ENCODE measurements at regions not wholly inside any gene's neighbourhood (a gene's known extent, or its start where the extent isn't known, plus 50 kb on each side); places are given as distances from the start of the nearest gene placed in this dataset.
A peak's percentile ranks its signal among the peaks of the same experiment; 100 is the strongest.
"Not testable (repeated sequence)": the region's sequence is repeated elsewhere in the genome, so short reads cannot be mapped to it uniquely, and the experiment has no call there.

DNA sequence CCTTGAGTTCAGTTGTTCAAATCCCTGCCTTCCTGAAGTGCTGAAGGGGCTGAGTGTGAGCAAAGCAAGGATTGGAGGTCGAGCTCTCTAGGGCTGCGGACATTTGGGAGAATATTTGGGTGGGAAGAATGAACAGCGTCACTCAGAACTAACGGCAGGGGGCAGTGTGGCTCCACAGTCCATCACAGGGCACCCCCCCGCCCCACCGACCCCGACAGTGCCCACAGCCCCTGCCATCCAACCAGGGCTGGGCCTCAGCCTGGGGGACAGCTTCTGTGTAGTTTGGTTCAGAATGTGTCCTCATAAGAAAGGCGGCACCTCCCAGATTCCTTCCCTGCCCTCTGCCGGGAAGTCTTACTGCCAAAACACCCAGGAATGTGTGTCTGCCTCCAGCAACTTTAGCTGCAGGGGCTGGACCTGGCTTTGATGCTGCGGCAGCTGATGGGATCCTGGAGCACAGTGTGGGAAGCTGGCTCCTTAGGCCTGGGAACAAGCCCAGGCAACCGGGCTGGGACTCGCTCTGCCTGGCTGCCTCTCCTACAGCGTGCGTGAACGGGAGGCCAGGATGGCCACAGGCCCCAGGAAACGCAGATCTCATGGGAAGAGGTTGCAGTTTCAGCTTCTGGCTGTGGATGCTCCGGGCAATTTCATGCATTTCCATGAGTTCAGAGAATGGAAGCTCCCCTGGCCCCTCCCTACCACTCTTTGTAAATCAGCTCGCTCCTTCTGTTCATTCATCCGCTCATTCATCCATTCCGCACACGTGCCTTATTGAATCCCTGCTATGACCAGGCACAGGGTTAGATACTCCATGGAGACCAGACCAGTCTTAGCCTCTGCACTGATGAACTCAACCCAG, 104.9 kb upstream of the TMPRSS2 start:
- Mint-ChIP-seq H3K36me3 (ENCODE audit: low read depth) (no peaks in the 10 kb centered on the region), H3K4me1 (peaks cover 26% of the 10 kb centered on the region), H3K27me3 (ENCODE audit: low read depth, poor library complexity) (peaks cover 21% of the 10 kb centered on the region), H3K9me3 (no peaks in the 10 kb centered on the region), H3K27ac (no peak overlapping the region), H3K4me3 (no peak overlapping the region)
- DNase-seq, result peak; percentile 86
- TF ChIP-seq, protein P1, sequence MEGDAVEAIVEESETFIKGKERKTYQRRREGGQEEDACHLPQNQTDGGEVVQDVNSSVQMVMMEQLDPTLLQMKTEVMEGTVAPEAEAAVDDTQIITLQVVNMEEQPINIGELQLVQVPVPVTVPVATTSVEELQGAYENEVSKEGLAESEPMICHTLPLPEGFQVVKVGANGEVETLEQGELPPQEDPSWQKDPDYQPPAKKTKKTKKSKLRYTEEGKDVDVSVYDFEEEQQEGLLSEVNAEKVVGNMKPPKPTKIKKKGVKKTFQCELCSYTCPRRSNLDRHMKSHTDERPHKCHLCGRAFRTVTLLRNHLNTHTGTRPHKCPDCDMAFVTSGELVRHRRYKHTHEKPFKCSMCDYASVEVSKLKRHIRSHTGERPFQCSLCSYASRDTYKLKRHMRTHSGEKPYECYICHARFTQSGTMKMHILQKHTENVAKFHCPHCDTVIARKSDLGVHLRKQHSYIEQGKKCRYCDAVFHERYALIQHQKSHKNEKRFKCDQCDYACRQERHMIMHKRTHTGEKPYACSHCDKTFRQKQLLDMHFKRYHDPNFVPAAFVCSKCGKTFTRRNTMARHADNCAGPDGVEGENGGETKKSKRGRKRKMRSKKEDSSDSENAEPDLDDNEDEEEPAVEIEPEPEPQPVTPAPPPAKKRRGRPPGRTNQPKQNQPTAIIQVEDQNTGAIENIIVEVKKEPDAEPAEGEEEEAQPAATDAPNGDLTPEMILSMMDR (IDR thresholded peaks at IDR 0.05), result peak; percentile 77

DNA sequence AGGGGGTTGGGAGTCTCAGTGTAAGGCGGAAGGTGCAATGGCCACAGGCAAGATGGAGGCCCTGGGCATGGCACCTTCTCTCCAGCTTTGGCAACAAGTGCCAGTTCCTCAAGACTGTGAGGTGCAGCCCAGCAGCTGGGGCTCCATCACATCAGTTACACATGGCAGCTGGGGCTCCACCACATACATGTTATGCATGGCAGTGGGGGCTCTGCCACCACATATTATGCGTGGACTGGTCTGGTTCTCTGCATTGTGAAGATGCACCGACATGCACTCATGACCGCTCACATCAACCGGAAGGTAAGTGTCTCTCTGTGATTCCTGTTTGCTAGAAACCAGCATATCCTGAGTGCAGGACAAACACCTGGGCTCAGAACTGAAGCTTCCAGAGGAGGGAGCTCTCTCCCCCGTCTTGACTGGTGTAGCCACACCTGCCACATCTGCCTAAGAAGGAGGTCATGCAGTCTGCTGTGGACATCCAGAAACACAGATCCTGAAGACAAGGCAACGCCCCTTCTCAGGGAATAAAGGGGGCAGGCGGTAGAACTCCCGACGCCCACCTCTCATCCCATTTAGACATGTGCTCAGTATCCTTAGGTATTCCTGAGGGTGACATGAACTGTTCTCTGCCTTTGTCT, 104.1 kb upstream of the TMPRSS2 start:
- H3K36me3 Mint-ChIP-seq (ENCODE audit: low read depth), result no peaks in the 10 kb centered on the region
- H3K4me1 Mint-ChIP-seq, result peaks cover 26% of the 10 kb centered on the region
- no peak for DNase-seq
- TF ChIP-seq, protein P1 (IDR thresholded peaks at IDR 0.05), result no peak
- H3K9me3 Mint-ChIP-seq, result no peaks in the 10 kb centered on the region
- peaks cover 21% of the 10 kb centered on the region for H3K27me3 Mint-ChIP-seq (ENCODE audit: low read depth, poor library complexity)
- H3K4me3 Mint-ChIP-seq, result no peak overlapping the region
- no peak overlapping the region for H3K27ac Mint-ChIP-seq

DNA sequence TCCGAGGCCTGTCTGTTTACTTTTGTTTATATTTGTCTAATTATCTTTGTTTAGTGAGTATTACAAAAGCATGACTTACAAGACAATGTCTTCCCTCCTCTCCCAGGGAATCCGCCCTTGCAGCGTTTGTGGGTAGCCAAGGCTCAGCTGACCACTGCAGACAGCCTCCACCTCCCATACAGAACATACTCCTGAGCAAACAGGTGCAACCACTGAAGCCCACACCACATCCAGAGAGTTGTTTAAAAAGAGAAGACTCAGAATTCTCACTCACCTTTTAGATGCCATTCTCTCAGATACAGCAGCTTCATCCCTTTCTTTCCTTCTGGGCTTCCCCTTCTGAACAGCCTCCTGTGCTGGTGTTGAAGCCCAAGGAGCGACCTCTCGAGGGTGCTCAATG, 103.5 kb upstream of the TMPRSS2 start:
- Mint-ChIP-seq H3K27me3 (ENCODE audit: low read depth, poor library complexity) (peaks cover 22% of the 10 kb centered on the region), H3K36me3 (ENCODE audit: low read depth) (no peaks in the 10 kb centered on the region), H3K4me3 (no peak overlapping the region), H3K4me1 (peaks cover 26% of the 10 kb centered on the region), H3K9me3 (no peaks in the 10 kb centered on the region), H3K27ac (no peak overlapping the region)
- TF ChIP-seq, protein P1 (IDR thresholded peaks at IDR 0.05), result no peak
- no peak for DNase-seq

DNA sequence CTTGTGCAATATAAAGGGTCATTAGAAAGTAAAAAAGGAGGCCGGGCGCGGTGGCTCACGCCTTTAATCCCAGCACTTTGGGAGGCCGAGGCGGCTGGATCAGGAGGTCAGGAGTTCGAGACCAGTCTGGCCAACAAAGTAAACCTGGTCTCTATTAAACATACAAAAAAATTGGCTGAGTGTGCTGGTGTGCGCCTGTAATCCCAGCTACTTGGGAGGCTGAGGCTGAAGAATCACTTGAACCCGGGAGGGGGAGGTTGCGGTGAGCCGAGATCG, 102.8 kb upstream of the TMPRSS2 start:
- DNase-seq; H3K36me3 Mint-ChIP-seq (ENCODE audit: low read depth); H3K4me3 Mint-ChIP-seq; H3K9me3 Mint-ChIP-seq; H3K27ac Mint-ChIP-seq: not testable (repeated sequence)
- peaks cover 31% of the 10 kb centered on the region for H3K4me1 Mint-ChIP-seq
- H3K27me3 Mint-ChIP-seq (ENCODE audit: low read depth, poor library complexity), result peaks cover 20% of the 10 kb centered on the region

DNA sequence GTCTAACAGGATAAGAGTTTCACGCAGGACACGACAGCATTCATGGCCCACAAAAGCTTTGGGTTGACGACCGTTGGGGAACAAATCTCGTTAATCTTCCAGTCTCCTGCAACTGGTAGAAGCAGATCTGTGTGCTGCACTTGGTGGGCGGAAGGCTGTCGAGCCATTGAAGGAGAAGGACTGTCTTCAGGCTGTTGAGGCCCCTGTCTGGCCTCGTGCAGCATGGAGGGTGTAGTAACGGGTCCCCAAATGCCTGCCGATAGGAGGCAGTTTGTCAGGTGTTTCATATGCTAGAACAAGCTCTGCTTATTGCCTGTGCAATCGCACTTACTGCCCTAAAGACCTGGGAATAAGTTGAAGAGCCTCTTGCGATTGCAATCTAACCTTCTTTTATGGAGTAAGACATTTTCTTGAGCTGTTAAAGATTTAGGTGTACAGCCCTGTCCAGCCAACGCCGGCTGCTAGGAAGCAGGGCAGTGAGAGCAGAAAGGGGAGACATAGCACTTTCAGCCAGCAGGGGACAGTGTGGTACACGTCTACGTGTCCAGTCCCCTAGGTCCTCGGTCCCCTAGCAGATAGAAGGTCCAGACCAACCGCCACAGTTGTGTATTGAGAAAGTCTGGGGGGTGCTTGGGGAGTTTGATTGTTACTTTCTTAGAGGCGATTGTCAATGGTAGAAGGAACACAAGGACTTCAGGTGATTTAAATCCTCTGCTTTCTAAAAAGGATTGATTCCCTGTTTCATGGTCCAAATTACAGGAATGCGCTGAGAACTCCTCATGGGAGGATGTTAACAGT, 102.3 kb upstream of the TMPRSS2 start:
- peak; percentile 74 for DNase-seq
- Mint-ChIP-seq H3K36me3 (ENCODE audit: low read depth) (no peaks in the 10 kb centered on the region), H3K4me1 (peaks cover 36% of the 10 kb centered on the region), H3K27ac (no peak overlapping the region), H3K27me3 (ENCODE audit: low read depth, poor library complexity) (peaks cover 20% of the 10 kb centered on the region), H3K4me3 (no peak overlapping the region), H3K9me3 (no peaks in the 10 kb centered on the region)
- TF ChIP-seq, protein P1 (IDR thresholded peaks at IDR 0.05), result peak; percentile 94

DNA sequence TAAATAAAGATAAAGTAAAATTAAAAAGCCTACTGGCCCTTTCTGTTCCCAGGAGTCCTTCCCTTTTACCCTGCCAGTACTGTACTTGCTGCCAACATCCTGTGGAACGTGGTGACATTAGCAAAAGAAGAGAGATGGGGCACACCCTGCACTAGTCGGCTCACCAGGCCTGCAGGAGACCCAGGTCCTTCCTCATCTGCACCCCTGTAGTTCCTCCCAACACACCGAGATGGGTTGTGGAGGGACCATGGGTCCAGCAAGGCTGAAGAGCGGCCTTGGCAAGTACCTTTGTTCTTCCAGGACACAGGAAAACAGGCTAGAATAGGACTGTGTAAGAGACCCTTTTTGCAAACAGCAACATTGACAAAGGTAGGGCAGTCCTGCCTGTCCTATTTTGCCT, 98.7 kb upstream of the TMPRSS2 start:
- no peak overlapping the region for H3K4me3 Mint-ChIP-seq
- TF ChIP-seq, protein P1 (IDR thresholded peaks at IDR 0.05), result no peak
- peaks cover 16% of the 10 kb centered on the region for H3K27me3 Mint-ChIP-seq (ENCODE audit: low read depth, poor library complexity)
- peaks cover 51% of the 10 kb centered on the region for H3K4me1 Mint-ChIP-seq
- H3K9me3 Mint-ChIP-seq, result no peaks in the 10 kb centered on the region
- no peak for DNase-seq
- H3K27ac Mint-ChIP-seq, result no peak overlapping the region
- no peaks in the 10 kb centered on the region for H3K36me3 Mint-ChIP-seq (ENCODE audit: low read depth)
